GM19468 (cell line): ENCODE measurements at regions not wholly inside any gene's neighbourhood (a gene's known extent, or its start where the extent isn't known, plus 50 kb on each side); places are given as distances from the start of the nearest gene placed in this dataset.

Experiments used
- ATAC-seq: cut with Tn5 transposase; IDR thresholded peaks from one replicate; pipeline ENCODE4 v1.9.1; 2021; ENCODE audit warnings: mild to moderate bottlenecking, moderate library complexity, moderate number of reproducible peaks; ENCODE audit not compliant: unreplicated experiment; ENCODE audit errors: extremely low read depth

GRCh38 chr6:140059947-140060346, 685.5 kb upstream of the CITED2 start:
- no peak for ATAC-seq

- no peak for ATAC-seq
Measured at GRCh38 chr6:140058863-140059262, 684.4 kb upstream of the CITED2 start.

- no peak for ATAC-seq
Measured at GRCh38 chr6:140052736-140053729, 678.6 kb upstream of the CITED2 start.

- ATAC-seq: no peak
Measured at GRCh38 chr6:140051521-140052512, 677.4 kb upstream of the CITED2 start.

- ATAC-seq: no peak
Measured at GRCh38 chr6:140050101-140050995, 675.9 kb upstream of the CITED2 start.

- no peak for ATAC-seq
Measured at GRCh38 chr6:140049251-140049650, 674.8 kb upstream of the CITED2 start.

- no peak for ATAC-seq
Measured at GRCh38 chr6:140048202-140048790, 673.8 kb upstream of the CITED2 start.

GRCh38 chr6:140047321-140047720, 672.9 kb upstream of the CITED2 start:
- ATAC-seq: no peak

- ATAC-seq: no peak
Measured at GRCh38 chr6:140046016-140046632, 671.7 kb upstream of the CITED2 start.

GRCh38 chr6:140045116-140045515, 670.7 kb upstream of the CITED2 start:
- no peak for ATAC-seq

- ATAC-seq: no peak
Measured at GRCh38 chr6:140044626-140045025, 670.2 kb upstream of the CITED2 start.

- ATAC-seq: no peak
Measured at GRCh38 chr6:140043762-140044378, 669.4 kb upstream of the CITED2 start.

- ATAC-seq: no peak
Measured at GRCh38 chr6:140043357-140043756, 668.9 kb upstream of the CITED2 start.

- no peak for ATAC-seq
Measured at GRCh38 chr6:140041571-140042332, 667.3 kb upstream of the CITED2 start.

GRCh38 chr6:140041056-140041455, 666.6 kb upstream of the CITED2 start:
- no peak for ATAC-seq

- no peak for ATAC-seq
Measured at GRCh38 chr6:140040396-140040795, 665.9 kb upstream of the CITED2 start.

- ATAC-seq: no peak
Measured at GRCh38 chr6:140039364-140039763, 664.9 kb upstream of the CITED2 start.

- no peak for ATAC-seq
Measured at GRCh38 chr6:140036196-140036595, 661.7 kb upstream of the CITED2 start.
